ENCODE measurements at regions not wholly inside any gene's neighbourhood (a gene's known extent, or its start where the extent isn't known, plus 50 kb on each side); places are given as distances from the start of the nearest gene placed in this dataset.
A peak's percentile ranks its signal among the peaks of the same experiment; 100 is the strongest.

DNA sequence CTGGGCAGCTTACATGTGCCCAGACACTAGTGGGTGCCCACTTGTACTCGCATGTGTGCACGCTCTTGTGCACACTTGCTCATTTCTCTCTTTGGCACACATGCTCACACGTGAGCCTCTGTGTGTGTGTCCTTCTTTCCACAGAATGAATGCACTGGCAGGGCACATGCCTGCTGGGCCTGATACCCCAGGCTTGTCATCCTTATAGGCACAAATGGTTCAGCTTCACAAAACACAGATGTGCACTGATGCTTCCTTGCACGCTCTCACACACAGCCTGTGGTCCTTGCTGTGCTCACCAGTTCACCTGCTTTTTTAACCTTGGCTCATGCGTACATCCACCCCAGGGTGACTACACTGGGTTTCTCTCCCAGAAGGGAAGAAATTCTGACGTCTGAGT, 174.8 kb downstream of the BUD13 start:
- TF ChIP-seq, protein P1, sequence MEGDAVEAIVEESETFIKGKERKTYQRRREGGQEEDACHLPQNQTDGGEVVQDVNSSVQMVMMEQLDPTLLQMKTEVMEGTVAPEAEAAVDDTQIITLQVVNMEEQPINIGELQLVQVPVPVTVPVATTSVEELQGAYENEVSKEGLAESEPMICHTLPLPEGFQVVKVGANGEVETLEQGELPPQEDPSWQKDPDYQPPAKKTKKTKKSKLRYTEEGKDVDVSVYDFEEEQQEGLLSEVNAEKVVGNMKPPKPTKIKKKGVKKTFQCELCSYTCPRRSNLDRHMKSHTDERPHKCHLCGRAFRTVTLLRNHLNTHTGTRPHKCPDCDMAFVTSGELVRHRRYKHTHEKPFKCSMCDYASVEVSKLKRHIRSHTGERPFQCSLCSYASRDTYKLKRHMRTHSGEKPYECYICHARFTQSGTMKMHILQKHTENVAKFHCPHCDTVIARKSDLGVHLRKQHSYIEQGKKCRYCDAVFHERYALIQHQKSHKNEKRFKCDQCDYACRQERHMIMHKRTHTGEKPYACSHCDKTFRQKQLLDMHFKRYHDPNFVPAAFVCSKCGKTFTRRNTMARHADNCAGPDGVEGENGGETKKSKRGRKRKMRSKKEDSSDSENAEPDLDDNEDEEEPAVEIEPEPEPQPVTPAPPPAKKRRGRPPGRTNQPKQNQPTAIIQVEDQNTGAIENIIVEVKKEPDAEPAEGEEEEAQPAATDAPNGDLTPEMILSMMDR (IDR thresholded peaks at IDR 0.05) = no peak
- no peak for TF ChIP-seq POLR2A (IDR thresholded peaks at IDR 0.05)

DNA sequence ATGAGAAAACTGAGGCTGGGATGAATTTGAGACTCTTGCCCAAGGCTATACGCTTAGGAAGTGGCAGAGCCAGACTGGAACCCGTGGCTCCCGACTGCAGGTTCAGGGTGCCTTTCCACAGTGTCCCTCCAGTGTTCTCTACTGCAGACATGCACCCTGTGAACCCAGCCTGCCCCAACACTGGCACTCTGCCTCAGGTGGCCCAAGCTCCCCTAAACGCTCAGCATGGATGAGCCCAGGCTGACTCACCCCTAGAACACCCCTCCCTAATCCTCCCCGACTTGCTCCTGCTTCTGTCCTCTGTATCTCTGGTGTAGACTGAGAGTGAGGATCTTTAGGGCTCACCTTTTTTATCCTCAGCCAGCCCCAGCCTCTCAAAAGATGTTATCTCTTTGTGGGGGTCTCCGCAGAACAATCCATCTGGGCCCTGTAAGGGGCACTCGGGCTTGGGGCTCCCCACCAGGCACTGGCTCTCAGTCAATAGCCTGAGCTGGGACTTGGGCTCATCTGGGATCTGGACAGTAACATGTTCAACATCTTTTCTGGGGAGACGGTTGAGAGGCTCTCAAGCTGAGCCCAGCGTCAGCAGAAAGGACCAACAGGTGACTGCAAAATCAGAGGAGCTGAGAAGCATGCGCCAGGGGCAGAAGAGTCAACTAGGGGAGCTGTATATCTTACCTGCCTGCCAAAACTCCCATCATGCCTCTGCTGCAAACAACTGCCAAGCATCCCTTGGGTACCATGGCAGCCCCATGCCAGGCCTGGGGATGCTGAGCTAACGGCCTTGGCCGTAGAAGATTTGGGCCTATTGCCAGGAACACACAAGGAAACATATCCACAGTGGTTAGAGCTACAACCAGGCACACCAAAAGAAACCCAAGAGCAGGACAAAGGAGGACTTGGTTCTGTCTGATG, 176.2 kb downstream of the BUD13 start:
- Histone ChIP-seq H3K4me1 (peaks cover 5% of the 10 kb centered on the region), H3K27ac (no peak overlapping the region), H3K36me3 (ENCODE audit: low read depth, missing control alignments) (no peaks in the 10 kb centered on the region), H3K27me3 (no peaks in the 10 kb centered on the region), H3K9me3 (no peaks in the 10 kb centered on the region), H3K4me3 (no peak overlapping the region)
- 72 to 85% methylated on average over 12 of the region's 12 CpGs for WGBS, 2 donors
- intact Hi-C loops (cut with DNase I; ENCODE audit: low total_unique reads) = no loop called here
- TF ChIP-seq, protein P1 (IDR thresholded peaks at IDR 0.05) = no peak
- no peak for TF ChIP-seq POLR2A (IDR thresholded peaks at IDR 0.05)
- DNase-seq = no peak

More for the DNA sequence above, 174.8 kb downstream of the BUD13 start:
- no peaks in the 10 kb centered on the region for H3K27me3 ChIP-seq
- no peaks in the 10 kb centered on the region for H3K9me3 ChIP-seq
- H3K4me1 ChIP-seq = no peaks in the 10 kb centered on the region
- no peaks in the 10 kb centered on the region for H3K36me3 ChIP-seq (ENCODE audit: low read depth, missing control alignments)
- DNase-seq = no peak
- WGBS, 2 donors = 90 to 97% methylated on average over 6 of the region's 6 CpGs
- intact Hi-C loops (cut with DNase I; ENCODE audit: low total_unique reads) = no loop called here
- H3K27ac ChIP-seq = no peak overlapping the region
- no peak overlapping the region for H3K4me3 ChIP-seq

DNA sequence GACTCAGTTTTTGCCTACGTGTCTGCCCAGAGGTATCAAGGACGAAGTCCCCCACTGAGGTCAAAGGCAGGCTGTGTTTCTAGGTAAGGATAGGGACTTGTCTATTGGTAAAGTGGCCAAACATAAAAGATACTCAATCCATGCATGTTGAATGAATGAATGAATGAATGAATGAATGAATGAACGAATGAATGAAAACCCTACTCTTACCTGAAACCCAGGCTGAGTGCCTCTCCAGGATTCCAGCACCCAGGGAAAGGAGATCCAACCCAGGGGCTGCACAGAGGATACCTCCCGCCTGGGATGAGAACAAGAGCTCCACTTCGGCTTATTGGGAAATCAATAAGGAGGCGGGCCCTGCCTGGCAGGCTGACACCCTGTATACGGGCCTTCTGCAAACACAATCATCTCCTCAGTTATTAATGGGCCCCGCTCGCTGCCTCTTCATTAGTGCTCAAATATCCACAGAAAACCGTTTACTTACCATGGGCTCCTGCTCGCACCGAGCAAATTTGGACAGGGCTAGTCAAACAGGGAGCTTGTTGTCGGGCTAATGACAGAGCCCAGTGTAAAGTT, 177.4 kb downstream of the BUD13 start:
- H3K9me3 ChIP-seq = no peaks in the 10 kb centered on the region
- intact Hi-C loops (cut with DNase I; ENCODE audit: low total_unique reads) = no loop called here
- H3K4me1 ChIP-seq = peaks cover 14% of the 10 kb centered on the region
- WGBS, 2 donors = 85 to 88% methylated on average over 13 of the region's 13 CpGs
- no peak for DNase-seq
- no peak overlapping the region for H3K4me3 ChIP-seq
- TF ChIP-seq, protein P1 (IDR thresholded peaks at IDR 0.05) = no peak
- TF ChIP-seq POLR2A (IDR thresholded peaks at IDR 0.05) = no peak
- no peak overlapping the region for H3K27ac ChIP-seq
- H3K36me3 ChIP-seq (ENCODE audit: low read depth, missing control alignments) = no peaks in the 10 kb centered on the region
- no peaks in the 10 kb centered on the region for H3K27me3 ChIP-seq

DNA sequence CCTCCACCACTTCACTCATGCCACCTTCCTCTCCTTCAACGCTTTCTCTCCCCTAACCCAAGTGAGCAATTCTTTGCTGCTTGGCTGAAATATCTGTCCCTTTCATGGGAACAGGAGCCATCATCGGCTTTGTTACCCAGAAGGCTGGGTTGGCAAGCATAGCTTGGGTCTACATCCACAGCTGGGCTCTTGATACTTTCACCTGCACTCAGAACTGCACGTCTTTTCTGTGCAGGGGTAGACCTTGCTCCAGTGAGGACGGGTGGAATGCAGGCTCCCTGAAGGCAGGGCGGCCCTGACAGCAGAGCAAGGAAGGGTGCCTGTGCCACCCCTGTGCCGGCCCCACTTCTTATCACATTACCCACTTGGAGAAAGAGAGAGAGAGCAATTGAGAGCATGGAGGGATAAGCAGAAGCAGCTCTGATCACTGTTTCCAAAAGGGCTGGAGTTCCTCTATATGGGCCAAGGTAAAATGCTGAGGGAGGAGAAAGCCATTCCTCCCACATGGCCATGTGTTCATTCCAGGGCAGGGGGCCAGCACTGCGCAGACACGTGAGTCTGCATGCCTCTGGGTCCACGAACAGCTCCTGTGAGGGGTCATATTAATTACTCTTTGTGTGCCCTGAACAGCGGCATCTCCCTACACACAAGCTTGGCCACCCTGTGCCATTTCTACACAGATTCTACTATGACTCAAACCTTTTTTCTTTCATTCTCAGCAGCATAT, 181.8 kb downstream of the BUD13 start:
- H3K27me3 ChIP-seq = no peaks in the 10 kb centered on the region
- H3K4me3 ChIP-seq = no peak overlapping the region
- H3K4me1 ChIP-seq = peaks cover 14% of the 10 kb centered on the region
- H3K9me3 ChIP-seq = no peaks in the 10 kb centered on the region
- no peak for TF ChIP-seq POLR2A (IDR thresholded peaks at IDR 0.05)
- TF ChIP-seq, protein P1 (IDR thresholded peaks at IDR 0.05) = no peak
- no peaks in the 10 kb centered on the region for H3K36me3 ChIP-seq (ENCODE audit: low read depth, missing control alignments)
- H3K27ac ChIP-seq = no peak overlapping the region
- intact Hi-C loops (cut with DNase I; ENCODE audit: low total_unique reads) = no loop called here
- WGBS, 2 donors = 42 to 50% methylated on average over 10 of the region's 10 CpGs
- DNase-seq = peak; percentile 67
